ENCODE measurements at regions not wholly inside any gene's neighbourhood (a gene's known extent, or its start where the extent isn't known, plus 50 kb on each side); places are given as distances from the start of the nearest gene placed in this dataset.

GRCh38 chrX:138996268-138996667 is 284.8 kb upstream of the FGF13 start:
- Histone ChIP-seq H3K27ac (ENCODE audit: low read depth, low read length) (no peak overlapping the region), H2BK15ac (ENCODE audit: low read length) (no peak overlapping the region), H3K27me3 (replicated peaks in 1 of 4; ENCODE audit: control insufficient read depth in 3 of 4, extremely low read depth in 1 of 4, insufficient read depth in 3 of 4, low read length in 3 of 4) (no peaks in the 10 kb centered on the region), H2AFZ (ENCODE audit: low read length) (no peak overlapping the region), H2BK5ac (ENCODE audit: low read depth, low read length) (no peak overlapping the region), H2AK5ac (ENCODE audit: low read depth, low read length) (no peak overlapping the region), H3K18ac (ENCODE audit: extremely low read depth, low read length) (no peak overlapping the region), H3K9ac (replicated peaks in 1 of 4; ENCODE audit: extremely low read depth in 1 of 4, low read depth in 3 of 4, low read length in 3 of 4) (no peak overlapping the region), H4K20me1 (replicated peaks in 1 of 2; ENCODE audit: control insufficient read depth in 1 of 2, insufficient read depth in 2 of 2, low read length in 2 of 2) (no peaks in the 10 kb centered on the region), H3K9me3 (ENCODE audit: insufficient read depth in 2 of 2, low read depth in 1 of 2, low read length in 1 of 2) (0 out of 4 replicates have a peak, but pooled peaks cover 0 to 3% of the 10 kb centered on the region in 2 experiments), H3K4me2 (ENCODE audit: insufficient read depth in 1 of 2, low read depth in 2 of 2, low read length in 2 of 2) (no peak overlapping the region), H2BK20ac (ENCODE audit: low read length) (no peak overlapping the region), H3K56ac (replicated peaks; ENCODE audit: insufficient read length, low read depth, low read length) (no peak overlapping the region), H2BK120ac (replicated peaks; ENCODE audit: low read depth, low read length) (no peak overlapping the region), H3K4me3 (ENCODE audit: extremely low read depth in 1 of 4, insufficient read depth in 2 of 4, low read depth in 3 of 4, low read length in 4 of 4) (no peak overlapping the region), H3K79me1 (ENCODE audit: low read depth, low read length) (no peaks in the 10 kb centered on the region), H3K79me2 (ENCODE audit: control insufficient read depth in 1 of 2, insufficient read depth in 2 of 2, low read length in 2 of 2) (no peaks in the 10 kb centered on the region), H4K91ac (replicated peaks; ENCODE audit: insufficient read length, low read length) (no peak overlapping the region), H2BK12ac (ENCODE audit: low read depth, low read length) (no peak overlapping the region), H3K23ac (ENCODE audit: insufficient read length) (no peak overlapping the region), H4K8ac (ENCODE audit: extremely low read depth, insufficient read depth, low read length) (no peak overlapping the region), H3K4me1 (replicated peaks in 1 of 4; ENCODE audit: control insufficient read depth in 3 of 4, insufficient read depth in 4 of 4, low read length in 3 of 4) (no peaks in the 10 kb centered on the region), H4K5ac (ENCODE audit: insufficient read length, low read depth, low read length) (no peak overlapping the region), H3K4ac (replicated peaks; ENCODE audit: insufficient read length, low read depth, low read length) (no peak overlapping the region), H3K23me2 (ENCODE audit: low read depth, low read length) (no peaks in the 10 kb centered on the region), H3K14ac (ENCODE audit: insufficient read length) (no peak overlapping the region), H3K36me3 (ENCODE audit: control insufficient read depth in 2 of 4, insufficient read depth in 4 of 4, low read length in 3 of 4) (no peaks in the 10 kb centered on the region)
- TF ChIP-seq RAD21 (IDR thresholded peaks at IDR 0.05 in 1 of 2, conservative IDR thresholded peaks at IDR 0.05 in 1 of 2; ENCODE audit: low read depth in 2 of 2, low read length in 2 of 2) = no peak
- TF ChIP-seq CHD1 (IDR thresholded peaks at IDR 0.05; ENCODE audit: low read depth, low read length) = no peak
- no peak for TF ChIP-seq RFX5 (IDR thresholded peaks at IDR 0.05; ENCODE audit: borderline replicate concordance, low read depth, low read length)
- no peak for TF ChIP-seq FOSL1 (IDR thresholded peaks at IDR 0.05; ENCODE audit: insufficient read depth, low read depth, low read length)
- no peak for TF ChIP-seq NANOG (IDR thresholded peaks at IDR 0.05; ENCODE audit: insufficient read depth, low read depth, low read length, poor library complexity, severe bottlenecking)
- TF ChIP-seq GTF2F1 (IDR thresholded peaks at IDR 0.05; ENCODE audit: borderline replicate concordance, low read depth, low read length) = no peak
- TF ChIP-seq SUZ12 (IDR thresholded peaks at IDR 0.05; ENCODE audit: low read length) = no peak
- TF ChIP-seq USF2 (IDR thresholded peaks at IDR 0.05; ENCODE audit: low read length) = no peak
- no peak for TF ChIP-seq SP2 (IDR thresholded peaks at IDR 0.05; ENCODE audit: low read length)
- ChIA-PET CTCF (ENCODE audit: partially characterized antibody) (no interaction called here), POLR2A (ENCODE audit: partially characterized antibody) (no interaction called here)
- WGBS, 2 experiments (ENCODE audit: extremely low coverage in 1 of 2, insufficient coverage in 1 of 2, insufficient read length in 1 of 2, insufficient replicate concordance in 2 of 2, low coverage in 1 of 2, low lambda C conversion rate in 2 of 2, missing lambda C conversion rate in 1 of 2) = 91% methylated on average over 8 of the region's 11 CpGs; no CpG with 5 or more reads in 1 of the 2 experiments
- DNase-seq (ENCODE audit: low read depth in 1 of 2, low spot score in 2 of 2) (no peak), FAIRE-seq (no peak)
